ENCODE measurements at regions not wholly inside any gene's neighbourhood (a gene's known extent, or its start where the extent isn't known, plus 50 kb on each side); places are given as distances from the start of the nearest gene placed in this dataset.
"Not testable (repeated sequence)": the region's sequence is repeated elsewhere in the genome, so short reads cannot be mapped to it uniquely, and the experiment has no call there.

DNA sequence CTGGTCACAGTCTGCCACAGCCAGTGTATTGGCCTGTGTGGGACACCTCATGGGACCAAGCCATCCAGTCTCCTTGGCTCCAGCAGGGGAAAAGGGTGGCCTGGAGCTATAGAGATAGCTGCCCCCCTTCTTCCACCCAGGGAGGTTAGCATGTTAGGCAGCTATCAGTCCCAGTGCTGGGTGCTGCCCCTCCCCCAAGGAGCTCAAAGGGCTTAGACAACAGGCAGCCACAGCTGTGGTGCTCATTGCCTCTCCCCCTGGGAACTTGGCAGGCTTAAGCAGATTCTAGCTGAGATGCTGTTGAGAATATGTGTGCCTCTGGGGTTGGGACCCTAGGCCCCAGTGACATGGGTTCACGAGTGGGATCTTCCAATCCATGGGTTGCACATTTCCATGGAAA lies 226.0 kb upstream of the PTGER4 start:
- DNase-seq, result no peak
- in situ Hi-C loops (cut with HindIII; ENCODE audit: low pct_ligation_motif_present, low pct_unique_long_range_greater_than_20kb, low sequenced_read_pairs), result no loop called here

DNA sequence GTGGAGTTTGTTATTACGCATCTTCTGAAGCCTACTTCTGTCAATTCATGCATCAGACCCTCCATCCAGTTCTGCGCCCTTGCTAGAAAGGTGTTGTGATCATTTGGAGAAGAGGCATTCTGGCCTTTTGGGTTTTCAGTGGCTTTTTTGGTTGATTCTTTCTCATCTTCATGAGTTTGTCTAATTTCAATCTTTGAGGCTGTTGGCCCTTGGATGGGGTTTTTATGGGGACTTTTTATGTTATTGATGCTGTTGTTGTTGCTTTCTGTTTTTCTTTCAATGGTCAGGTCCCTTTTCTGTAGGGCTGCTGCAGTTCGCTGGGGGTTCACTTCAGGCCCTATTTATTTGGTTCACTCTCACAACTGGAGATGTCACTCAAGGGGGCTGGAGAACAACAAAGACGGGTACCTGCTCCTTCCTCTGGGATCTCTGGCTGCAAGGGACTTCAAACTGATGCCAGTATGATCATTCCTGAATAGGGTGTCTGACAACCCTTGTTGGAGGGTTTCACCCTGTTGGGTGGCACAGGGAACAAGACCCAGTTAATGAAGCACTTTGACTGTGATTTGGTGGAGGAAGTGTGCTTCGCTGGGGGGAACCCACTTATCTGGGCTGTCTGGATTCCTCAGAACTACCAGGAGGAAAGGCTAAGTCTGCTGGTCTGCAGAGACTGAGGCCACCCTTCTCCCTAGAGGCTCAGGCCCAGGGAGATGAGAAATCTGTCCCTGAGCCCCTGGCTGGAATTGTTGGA lies 226.7 kb upstream of the PTGER4 start:
- in situ Hi-C loops (cut with HindIII; ENCODE audit: low pct_ligation_motif_present, low pct_unique_long_range_greater_than_20kb, low sequenced_read_pairs), result no loop called here
- DNase-seq, result no peak

DNA sequence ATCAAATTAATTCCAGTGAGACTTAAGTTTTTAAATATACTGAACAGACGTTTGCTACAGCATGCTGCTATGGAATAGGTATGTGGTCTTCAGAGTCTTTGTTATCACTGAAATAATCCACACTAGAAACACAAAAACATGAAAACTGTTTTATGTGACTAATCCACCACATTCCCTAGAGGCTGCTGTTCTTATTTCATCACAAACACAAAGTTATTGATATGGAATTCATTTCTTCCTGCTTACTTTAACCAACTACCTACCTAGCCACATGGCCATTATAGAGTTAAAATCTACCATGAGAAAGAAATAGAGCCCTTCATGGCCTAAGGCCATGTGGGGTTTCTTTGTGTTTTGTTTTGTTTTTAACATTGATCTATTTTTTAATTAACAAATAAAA lies 232.3 kb upstream of the PTGER4 start:
- in situ Hi-C loops (cut with HindIII; ENCODE audit: low pct_ligation_motif_present, low pct_unique_long_range_greater_than_20kb, low sequenced_read_pairs), result no loop called here
- no peak for DNase-seq

DNA sequence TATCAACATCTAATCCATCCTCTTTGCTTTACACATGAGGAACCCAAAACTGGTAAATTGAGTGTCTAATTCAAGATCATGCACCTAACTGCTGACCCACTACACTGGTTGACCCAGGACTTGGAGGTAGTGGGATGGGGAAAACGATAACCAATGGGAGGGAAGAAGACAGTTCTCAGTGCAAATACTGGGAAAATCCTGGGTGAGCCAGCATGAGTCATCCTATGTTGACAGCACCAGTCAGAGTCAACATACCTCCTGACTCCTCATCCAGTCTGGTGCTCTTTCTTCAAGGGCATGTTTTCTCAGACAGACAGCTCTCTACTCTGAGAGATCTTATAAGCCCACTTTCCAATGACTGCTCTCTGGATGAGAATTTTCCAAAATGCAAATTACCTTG lies 232.8 kb upstream of the PTGER4 start:
- DNase-seq, result peak; percentile 25
- in situ Hi-C loops (cut with HindIII; ENCODE audit: low pct_ligation_motif_present, low pct_unique_long_range_greater_than_20kb, low sequenced_read_pairs), result no loop called here

DNA sequence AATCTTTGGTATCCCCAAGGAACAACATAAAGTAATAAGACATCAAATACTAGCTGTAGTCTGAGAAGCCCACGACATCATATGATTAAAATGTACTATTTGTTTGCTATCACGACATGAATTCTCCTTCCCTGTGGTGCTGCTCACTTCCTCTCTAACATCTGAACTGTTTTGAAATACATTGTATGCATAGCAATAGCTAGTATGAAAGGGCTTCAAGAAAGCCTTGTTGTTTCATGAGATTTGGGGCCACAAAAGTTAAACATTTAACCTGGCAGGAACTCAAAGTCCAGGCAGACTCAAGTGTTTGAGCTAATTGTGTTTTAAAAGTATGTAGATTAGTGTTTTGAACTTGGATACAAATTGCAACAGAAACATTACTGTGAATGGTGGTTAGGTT lies 237.4 kb upstream of the PTGER4 start:
- in situ Hi-C loops (cut with HindIII; ENCODE audit: low pct_ligation_motif_present, low pct_unique_long_range_greater_than_20kb, low sequenced_read_pairs), result no loop called here
- no peak for DNase-seq

DNA sequence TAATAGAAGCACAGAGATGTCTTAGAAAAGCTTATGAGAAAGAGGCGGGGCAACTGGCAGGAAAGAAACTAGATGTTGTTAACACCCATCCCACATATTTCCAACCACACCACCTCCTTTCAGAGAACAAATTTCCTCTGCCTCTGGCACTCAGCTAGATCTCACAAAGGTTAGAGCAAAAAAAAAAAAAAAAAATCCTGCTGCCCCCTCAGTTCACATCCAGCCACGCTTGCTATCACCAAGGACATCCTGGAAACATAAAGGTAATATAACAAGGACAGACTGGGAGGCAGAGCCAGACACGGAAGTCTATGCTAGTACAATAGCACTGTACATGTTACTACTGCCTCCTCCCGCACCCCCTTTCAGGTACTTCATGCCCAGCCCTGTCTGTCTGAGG lies 238.0 kb upstream of the PTGER4 start:
- in situ Hi-C loops (cut with HindIII; ENCODE audit: low pct_ligation_motif_present, low pct_unique_long_range_greater_than_20kb, low sequenced_read_pairs), result no loop called here
- no peak for DNase-seq

DNA sequence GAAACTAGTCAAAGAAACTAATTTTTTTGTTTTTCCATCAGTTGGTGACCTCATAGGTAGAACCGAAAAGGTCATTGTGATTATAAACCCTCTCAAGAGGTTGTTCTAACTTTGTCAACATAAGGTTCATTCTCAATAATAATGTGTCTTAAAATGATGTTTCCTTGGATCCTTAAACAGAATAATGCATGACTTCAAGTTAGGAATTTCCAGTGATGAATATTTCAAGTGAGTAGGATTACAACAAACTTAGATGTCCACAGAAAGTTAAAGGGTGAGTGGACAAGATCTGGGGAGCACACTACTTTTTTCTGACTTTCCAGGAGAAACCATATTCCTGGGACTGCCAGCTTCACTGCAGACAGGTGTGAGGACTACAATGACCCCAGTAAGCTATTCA lies 239.0 kb upstream of the PTGER4 start:
- in situ Hi-C loops (cut with HindIII; ENCODE audit: low pct_ligation_motif_present, low pct_unique_long_range_greater_than_20kb, low sequenced_read_pairs), result no loop called here

DNA sequence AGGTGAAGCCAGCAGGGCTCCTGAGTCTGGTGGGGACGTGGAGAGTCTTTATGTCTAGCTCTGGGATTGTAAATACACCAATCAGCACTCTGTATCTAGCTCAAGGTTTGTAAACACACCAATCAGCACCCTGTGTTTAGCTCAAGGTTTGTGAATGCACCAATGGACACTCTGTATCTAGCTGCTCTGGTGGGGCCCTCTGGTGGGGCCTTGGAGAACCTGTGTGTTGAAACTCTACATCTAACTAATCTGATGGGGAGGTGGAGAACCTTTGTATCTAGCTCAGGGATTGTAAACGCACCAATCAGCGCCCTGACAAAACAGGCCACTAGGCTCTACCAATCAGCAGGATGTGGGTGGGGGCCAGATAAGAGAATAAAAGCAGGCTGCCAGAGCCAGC lies 240.6 kb upstream of the PTGER4 start:
- in situ Hi-C loops (cut with HindIII; ENCODE audit: low pct_ligation_motif_present, low pct_unique_long_range_greater_than_20kb, low sequenced_read_pairs); DNase-seq: not testable (repeated sequence)

More for the DNA sequence above, 239.0 kb upstream of the PTGER4 start:
- DNase-seq, result no peak

DNA sequence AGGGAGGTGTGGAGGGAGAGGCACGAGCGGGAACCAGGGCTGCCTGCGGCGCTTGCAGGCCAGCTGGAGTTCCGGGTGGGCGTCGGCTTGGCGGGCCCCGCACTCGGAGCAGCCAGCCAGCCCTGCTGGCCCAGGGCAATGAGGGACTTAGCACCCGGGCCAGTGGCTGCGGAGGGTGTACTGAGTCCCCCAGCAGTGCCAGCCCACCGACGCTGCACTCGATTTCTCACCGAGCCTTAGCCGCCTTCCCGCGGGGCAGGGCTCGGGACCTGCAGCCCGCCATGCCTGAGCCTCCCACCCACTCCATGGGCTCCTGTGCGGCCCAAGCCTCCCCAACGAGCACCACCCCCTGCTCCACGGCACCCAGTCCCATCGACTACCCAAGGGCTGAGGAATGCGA lies 241.1 kb upstream of the PTGER4 start:
- DNase-seq; in situ Hi-C loops (cut with HindIII; ENCODE audit: low pct_ligation_motif_present, low pct_unique_long_range_greater_than_20kb, low sequenced_read_pairs): not testable (repeated sequence)

DNA sequence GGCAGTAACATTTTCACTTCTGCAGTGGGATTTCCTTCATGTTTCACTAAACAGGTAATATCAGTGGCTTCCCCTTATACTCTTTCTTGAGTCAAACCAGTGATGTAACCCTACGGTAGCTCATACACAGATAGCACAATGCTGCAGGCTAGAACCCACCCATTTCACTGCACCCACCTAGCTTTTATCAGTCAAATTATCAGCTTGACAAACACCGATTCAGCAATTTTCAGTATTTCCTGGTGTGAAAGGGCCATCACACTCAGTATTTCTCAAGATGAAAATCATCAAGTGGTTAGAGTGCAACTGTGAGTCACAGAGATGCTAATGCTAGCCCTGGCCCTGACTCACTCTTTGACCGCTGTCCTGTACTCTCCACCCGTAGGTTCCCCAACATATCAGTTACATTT lies 242.3 kb upstream of the PTGER4 start:
- peak; percentile 42 for DNase-seq
- in situ Hi-C loops (cut with HindIII; ENCODE audit: low pct_ligation_motif_present, low pct_unique_long_range_greater_than_20kb, low sequenced_read_pairs), result no loop called here

DNA sequence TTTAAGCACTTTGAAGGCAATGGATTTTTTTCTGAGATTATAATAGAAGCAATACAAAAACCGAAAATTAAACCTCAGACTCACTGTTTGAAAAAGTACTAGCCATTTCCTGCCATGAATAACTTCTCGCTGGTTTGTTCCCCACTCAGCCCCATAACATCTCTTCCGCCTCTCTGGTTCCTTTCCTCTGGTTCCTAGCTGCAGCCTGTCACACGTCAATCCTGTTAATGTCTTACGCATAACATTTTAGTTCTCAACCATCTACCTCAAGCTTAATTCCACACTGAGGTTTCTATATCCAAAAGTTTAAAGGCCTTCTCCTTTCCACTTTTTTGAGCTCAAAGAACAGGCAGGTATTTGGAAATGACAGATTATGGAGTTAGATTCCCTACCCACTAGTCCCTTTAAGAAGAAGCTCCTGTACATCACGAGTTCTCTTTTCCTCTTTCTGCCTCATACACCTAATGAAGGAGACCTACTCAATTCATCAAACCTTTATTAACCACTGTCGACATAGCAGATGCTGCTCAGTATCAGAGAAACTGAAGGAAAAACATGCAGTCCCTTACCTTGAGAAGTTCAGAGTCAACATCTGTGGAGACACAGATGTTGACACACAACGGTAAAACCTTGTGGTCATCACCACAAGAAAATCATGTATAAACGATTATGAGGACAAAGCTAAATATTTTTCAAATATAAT lies 243.0 kb upstream of the PTGER4 start:
- in situ Hi-C loops (cut with HindIII; ENCODE audit: low pct_ligation_motif_present, low pct_unique_long_range_greater_than_20kb, low sequenced_read_pairs), result no loop called here
- no peak for DNase-seq

DNA sequence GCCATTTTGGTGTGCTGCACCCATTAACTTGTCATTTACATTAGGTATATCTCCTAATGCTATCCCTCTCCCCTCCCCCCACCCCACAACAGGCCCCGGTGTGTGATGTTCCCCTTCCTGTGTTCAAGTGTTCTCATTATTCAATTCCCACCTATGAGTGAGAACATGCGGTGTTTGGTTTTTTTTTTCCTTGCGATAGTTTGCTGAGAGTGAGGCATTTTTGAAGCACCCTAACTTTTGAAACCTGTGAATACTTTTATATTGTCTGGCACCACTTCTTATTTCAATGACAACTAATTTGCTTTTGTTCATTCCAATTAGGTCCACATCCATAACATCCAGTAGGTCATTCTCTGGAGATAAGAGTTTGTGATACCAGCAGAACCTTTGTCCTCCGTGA lies 244.0 kb upstream of the PTGER4 start:
- in situ Hi-C loops (cut with HindIII; ENCODE audit: low pct_ligation_motif_present, low pct_unique_long_range_greater_than_20kb, low sequenced_read_pairs); DNase-seq: not testable (repeated sequence)

DNA sequence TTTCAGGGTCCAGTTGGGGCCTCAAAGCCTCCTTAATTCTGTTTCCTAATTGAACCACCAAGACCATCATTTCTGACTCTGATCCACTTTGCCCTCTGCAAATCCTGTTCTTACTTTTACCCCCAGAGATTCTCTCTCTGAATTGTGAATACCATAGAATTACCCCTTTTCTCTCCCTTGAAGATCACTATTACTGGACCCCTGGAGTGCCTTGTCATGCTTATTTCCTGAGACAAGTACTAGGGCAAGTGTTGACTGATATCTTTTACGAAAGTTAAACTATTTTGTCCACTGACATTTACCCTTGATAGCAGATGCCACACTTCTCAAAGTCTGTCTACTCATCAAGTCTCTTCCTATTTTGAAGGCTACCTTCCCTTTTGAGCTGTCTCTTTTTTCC lies 246.9 kb upstream of the PTGER4 start:
- no peak for DNase-seq
- in situ Hi-C loops (cut with HindIII; ENCODE audit: low pct_ligation_motif_present, low pct_unique_long_range_greater_than_20kb, low sequenced_read_pairs), result no loop called here

DNA sequence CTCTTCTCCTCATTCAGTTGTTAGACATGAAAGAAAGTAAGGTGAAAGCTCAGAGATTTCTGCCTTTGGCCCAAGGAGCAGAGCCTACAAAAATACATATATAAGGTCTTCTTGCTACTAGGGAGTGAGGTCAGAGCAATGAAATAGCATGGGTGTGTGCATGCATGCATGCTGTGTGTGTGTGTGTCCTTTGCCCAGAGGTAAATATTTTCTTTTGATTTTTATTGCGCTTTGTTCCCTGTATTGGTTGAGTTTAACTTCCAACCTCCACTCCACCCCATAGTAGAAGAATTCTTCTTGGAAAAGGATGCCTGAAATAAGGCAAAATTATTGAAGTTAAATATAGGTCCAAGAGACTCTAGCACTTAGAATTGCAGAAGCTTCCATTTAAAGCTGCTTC lies 248.0 kb upstream of the PTGER4 start:
- DNase-seq, result no peak
- in situ Hi-C loops (cut with HindIII; ENCODE audit: low pct_ligation_motif_present, low pct_unique_long_range_greater_than_20kb, low sequenced_read_pairs), result no loop called here

DNA sequence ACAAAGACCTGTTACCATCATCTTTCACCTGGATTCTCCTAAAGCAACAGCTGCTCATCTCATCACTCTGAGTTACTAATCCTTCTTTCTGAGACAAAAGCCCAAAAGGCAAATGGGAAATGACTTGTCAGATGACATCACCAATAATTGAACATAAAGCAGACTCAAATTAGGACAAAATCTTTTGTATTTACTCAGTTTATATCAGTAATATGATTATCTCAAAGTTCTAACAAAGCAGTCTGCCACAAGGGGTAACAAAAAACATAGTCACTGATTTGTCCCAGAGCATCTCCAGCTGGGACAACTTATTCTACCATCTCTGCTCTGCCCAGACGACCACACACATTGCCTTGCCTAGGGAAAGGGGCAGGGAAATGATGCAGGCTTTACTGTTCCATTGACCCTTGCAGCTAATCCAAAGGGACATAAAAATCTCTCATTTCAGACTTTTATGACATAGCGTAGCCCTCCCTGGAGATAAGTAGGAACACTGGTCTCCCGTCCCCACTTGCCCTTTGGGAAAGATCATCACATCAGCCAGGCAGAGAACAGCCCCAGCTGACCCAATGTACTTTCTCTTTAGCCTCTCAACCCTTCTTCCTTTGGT lies 249.5 kb upstream of the PTGER4 start:
- in situ Hi-C loops (cut with HindIII; ENCODE audit: low pct_ligation_motif_present, low pct_unique_long_range_greater_than_20kb, low sequenced_read_pairs), result no loop called here
- no peak for DNase-seq

DNA sequence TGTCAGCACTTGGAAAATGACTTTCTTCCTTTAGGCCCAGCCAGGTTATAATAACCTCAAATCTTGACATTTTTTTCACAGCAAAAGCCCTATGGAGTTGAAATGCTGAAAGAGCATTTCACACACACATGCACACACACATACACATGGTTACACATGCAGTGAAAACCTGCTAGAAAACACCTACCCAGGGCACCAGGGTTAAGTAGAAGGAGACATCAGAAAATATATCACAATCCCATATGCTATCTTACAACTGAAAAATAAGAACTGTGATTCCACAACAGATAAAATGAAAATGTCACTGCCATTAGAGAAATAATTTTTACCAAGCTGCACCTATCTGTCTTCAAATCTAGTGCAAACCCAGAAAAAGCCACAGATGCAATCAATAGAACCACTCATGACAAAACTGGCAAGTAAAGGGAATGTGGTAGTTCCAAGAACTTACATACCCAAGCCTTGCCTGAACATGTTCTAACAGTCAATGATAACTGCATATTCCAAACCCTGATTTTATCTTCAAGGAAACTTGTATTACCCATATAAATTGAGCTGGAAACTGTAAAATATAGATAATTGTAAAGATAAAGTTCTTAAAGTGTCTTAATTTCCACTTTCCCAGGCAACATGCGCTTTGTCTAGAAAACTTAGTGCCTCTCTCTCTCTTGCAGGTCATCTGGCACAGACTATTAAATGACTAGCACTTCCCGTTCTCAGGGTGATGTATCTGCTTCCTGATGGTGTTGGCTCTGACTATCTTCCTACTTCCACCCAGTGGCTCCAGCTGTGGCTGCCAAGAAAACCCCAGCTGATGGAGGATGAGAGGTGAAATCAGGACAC lies 250.2 kb upstream of the PTGER4 start:
- in situ Hi-C loops (cut with HindIII; ENCODE audit: low pct_ligation_motif_present, low pct_unique_long_range_greater_than_20kb, low sequenced_read_pairs), result no loop called here
- DNase-seq, result no peak

DNA sequence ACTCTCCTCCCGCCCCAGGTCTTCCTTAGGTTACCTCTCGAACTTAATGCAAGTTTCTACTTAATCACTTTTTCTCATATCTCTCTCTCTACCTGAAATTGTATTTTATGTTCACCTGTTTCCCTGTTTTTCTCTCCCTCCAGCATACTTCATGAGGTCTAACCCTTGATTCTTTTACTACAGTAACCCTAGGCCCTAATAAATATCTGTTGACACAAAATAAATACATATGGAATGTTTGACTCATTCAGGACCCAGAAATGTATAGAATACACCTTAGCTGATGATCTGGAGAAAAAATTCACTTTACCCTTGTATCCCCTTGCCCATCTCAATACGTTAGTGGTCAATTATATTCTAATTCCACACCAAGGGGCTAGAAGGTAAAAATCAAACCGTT lies 250.9 kb upstream of the PTGER4 start:
- DNase-seq, result no peak
- in situ Hi-C loops (cut with HindIII; ENCODE audit: low pct_ligation_motif_present, low pct_unique_long_range_greater_than_20kb, low sequenced_read_pairs), result no loop called here

DNA sequence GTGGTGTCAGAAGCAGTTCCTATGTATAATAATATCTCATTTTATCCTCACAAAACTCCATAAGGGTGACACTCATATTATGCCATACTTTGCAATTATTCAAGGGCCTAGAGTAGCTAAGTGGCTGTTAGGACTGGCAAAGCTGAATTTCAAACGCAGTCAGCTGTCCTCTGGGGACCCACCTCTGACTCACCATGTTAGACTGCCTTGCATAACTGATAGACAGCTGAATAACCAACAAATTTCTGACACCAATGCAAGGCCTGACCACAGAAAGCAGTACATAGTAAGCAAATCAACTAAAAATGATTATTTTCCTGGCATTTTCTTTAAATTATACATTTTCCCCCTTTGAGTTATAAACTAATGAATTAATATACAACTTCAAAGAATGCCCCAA lies 251.6 kb upstream of the PTGER4 start:
- in situ Hi-C loops (cut with HindIII; ENCODE audit: low pct_ligation_motif_present, low pct_unique_long_range_greater_than_20kb, low sequenced_read_pairs), result no loop called here
- no peak for DNase-seq
